HG02981 (cell line): ENCODE measurements at regions not wholly inside any gene's neighbourhood (a gene's known extent, or its start where the extent isn't known, plus 50 kb on each side); places are given as distances from the start of the nearest gene placed in this dataset.

Source experiments
- ATAC-seq: cut with Tn5 transposase; IDR thresholded peaks from one replicate; pipeline ENCODE4 v1.9.1; 2021; ENCODE audit warnings: mild to moderate bottlenecking, moderate library complexity; ENCODE audit not compliant: unreplicated experiment

DNA sequence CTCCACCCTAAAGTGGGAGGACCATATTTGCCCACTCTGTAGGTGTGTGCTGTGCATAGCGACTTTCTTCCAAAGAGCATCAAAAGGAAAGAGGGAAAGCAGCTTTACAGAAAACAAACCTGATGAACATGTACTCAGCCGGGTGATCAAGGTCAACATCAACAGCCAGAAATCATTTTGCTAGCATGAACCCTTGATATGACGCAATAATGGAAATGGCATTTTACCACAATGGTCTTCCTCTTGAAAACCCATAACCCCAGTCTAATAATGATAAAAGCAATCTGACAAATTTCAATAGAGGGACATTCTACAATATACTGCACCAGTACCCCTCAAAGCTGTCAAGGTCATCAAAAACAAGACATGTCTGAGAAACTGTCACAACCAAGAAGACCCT lies 350.2 kb downstream of the FBXO15 start:
- no peak for ATAC-seq

GRCh38 chr18:73793386-73793785 lies 354.2 kb downstream of the FBXO15 start:
- ATAC-seq, result no peak

DNA sequence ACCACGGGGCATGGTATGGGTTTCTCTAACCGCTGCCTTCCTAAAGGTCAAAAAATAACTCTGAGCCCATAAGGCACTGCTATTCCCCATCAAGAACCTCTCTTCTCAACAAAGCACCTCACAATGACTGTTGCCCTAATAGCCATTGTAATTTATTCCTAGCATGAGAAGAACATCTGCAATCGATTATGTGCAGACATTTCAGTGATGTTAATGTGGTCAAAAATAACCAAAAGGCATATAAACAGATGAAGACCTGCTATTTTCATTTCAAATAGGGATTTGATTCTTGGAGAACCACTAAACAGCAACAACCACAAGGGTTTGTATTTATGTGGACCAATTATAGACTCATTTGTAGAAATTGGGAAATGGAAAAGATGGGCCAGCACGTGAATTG lies 356.6 kb downstream of the FBXO15 start:
- ATAC-seq, result no peak

- no peak for ATAC-seq
These were observed 357.0 kb downstream of the FBXO15 start for GRCh38 chr18:73790587-73790986.

- no peak for ATAC-seq
These were observed 360.3 kb downstream of the FBXO15 start for GRCh38 chr18:73787316-73787715.

- ATAC-seq, result no peak
These were observed 362.3 kb downstream of the FBXO15 start for GRCh38 chr18:73785300-73785699.

GRCh38 chr18:73784853-73785252 lies 362.8 kb downstream of the FBXO15 start:
- ATAC-seq, result no peak

- no peak for ATAC-seq
These were observed 365.2 kb downstream of the FBXO15 start for GRCh38 chr18:73782405-73782804.

DNA sequence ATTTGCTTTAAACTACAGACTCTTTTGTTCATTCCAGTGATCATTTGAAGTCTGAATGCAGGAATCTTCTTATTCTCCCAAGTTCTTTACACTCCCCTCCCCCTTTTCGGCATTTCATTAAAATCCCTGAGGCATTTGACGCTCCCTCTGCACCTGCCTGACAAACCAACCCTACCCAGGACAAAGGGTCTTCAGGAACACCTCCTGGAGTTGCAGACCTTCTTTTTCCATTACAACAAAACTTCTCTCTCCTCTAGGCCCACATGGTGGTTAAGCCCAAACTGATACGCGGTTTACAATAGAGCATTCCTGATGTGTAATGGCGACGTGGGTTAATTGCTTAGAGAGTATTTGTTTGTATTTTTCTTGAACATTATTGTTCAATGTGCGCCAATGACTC lies 367.4 kb downstream of the FBXO15 start:
- ATAC-seq, result no peak

- no peak for ATAC-seq
These were observed 369.6 kb downstream of the FBXO15 start for GRCh38 chr18:73778032-73778359.

GRCh38 chr18:73777356-73778031 lies 370.1 kb downstream of the FBXO15 start:
- ATAC-seq, result no peak

DNA sequence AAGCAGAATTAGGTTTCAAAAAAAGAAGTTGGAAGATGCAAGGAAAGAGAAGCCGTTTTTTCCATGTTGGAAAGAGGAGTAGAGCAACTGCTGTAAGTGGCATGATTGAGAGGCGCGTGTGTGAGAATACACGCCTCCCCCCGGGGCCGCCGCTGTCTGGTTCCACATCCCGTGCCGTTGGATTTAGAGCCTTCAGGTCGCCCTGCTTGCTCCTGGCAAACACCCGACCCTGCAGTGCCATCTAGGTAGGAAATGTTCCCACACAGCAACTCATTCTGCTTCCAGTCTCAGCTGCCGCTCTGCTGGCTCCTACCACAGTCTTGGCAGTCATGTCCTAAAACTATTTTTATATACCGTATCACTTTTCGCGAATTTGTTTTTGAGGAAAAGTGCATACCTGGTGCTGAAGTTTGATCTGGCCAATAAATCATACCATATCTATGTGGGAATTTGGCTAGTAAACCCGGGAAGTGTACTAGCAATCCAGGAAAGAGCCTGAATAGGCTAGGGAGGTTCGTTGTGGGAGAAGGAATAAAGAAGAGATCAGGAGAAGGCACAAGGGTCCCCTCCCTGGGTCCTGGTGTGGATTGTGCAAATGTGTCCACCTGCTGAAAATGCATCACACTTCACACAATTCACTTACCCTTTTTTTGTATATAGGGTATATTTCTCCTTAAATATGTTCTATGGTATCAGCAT lies 372.7 kb downstream of the FBXO15 start:
- no peak for ATAC-seq

- ATAC-seq, result no peak
These were observed 379.6 kb downstream of the FBXO15 start for GRCh38 chr18:73768043-73768442.

DNA sequence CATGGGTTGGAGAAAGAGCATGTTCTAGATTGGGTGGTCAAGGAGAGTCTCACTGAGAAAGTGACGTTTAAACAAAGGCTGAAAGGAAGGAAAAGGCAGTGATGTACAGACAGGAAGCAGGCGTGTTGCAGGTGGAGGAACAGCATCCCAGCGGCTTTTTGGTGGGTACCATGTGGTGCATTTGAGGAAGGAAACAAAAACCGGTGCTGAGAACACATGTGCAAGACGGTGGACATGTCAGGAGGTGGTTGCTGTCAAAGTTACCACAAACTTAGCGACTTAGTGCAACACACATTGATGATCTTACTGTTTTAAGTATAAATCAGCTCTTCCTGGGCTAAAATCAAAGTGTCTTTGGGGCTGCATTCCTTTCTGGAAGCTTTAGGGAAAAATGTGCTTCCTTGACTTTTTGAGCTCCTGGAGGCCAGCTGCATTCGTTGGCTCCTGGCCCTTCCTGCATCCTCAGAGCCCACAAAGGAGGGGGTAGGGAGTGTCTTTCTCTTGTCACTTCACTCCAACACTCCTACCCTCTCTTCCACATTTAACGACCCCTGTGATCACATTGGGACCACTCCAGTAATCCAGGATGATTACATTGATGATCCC lies 380.6 kb downstream of the FBXO15 start:
- ATAC-seq, result no peak

- no peak for ATAC-seq
These were observed 389.2 kb downstream of the FBXO15 start for GRCh38 chr18:73758446-73758845.

GRCh38 chr18:73756256-73757091 lies 391.2 kb downstream of the FBXO15 start:
- ATAC-seq, result no peak

DNA sequence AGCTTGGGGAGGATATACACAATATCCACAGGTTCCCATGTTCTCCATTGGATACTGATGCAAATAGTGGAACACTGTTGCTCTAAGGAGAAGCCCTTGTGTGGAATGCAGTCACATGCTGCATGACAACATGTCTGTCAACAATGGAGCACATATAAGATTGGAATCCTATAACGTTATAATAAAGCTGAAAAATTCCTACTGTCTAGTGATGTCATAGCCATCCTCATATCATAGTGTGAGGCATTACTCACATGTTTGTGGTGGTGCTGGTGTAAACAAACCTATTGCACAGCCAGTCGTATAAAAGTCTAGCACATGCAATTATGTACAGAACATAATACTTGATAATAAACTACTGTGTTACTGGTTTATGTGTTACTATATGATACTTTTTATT lies 394.7 kb downstream of the FBXO15 start:
- no peak for ATAC-seq

DNA sequence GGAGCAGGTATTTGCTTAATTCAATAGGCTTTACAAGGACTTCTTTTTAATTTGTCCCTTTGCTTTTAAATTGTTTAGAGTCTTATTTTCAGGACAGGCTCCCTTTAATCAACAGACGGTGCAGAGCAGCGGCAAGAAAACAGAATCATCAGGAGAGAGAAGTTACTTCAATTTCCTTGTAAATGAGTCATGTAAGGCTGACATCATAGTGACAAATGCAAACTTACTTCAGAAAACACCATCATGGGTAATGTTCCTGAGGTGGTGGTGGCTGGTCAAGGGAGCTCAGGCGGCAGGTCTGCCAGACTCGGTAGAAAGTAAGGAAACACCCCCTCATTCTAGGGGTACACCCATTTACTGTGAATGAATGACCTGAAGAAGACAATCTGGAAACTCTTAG lies 395.1 kb downstream of the FBXO15 start:
- ATAC-seq, result no peak

- ATAC-seq, result no peak
These were observed 397.6 kb downstream of the FBXO15 start for GRCh38 chr18:73750052-73750451.

DNA sequence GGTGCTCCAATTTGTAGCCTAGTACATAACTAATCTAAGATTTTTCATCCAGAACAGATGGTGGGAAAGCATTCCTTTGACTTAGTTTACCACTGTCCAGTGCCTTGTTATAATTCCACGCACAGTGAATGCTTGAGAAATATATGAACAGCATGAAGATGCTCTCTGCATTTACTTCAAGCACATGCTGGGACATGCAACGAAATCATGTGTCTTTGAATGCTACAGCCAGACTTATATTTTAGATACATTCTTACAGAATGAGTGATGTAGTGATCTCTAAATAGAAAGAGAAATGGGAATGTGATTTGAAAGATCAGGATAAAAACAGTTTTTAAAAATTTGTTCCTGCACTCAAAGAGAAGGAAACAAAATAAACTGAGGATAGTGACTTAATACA lies 398.3 kb downstream of the FBXO15 start:
- no peak for ATAC-seq

DNA sequence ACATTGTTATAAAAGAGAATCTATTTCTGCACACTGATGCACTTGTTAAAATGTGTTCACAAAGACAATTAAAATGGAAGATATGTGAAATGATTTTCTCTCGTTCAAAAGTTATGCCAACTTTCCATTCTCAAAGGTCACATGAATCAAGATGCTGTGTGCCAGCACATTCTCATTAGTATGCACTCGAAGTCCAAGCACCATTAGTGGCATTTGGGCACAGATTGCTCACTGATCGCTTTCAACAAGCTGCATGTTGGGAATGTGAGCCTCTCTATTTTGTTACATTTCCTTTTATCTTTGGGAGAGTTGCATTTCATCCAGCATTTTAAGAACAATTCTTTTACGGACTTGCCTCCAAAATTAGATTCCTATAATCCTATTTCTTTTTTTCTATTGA lies 398.9 kb downstream of the FBXO15 start:
- no peak for ATAC-seq

GRCh38 chr18:73746101-73746500 lies 401.5 kb downstream of the FBXO15 start:
- ATAC-seq, result no peak
